H54 (cell line): ENCODE measurements at regions not wholly inside any gene's neighbourhood (a gene's known extent, or its start where the extent isn't known, plus 50 kb on each side); places are given as distances from the start of the nearest gene placed in this dataset.
"Not testable (repeated sequence)": the region's sequence is repeated elsewhere in the genome, so short reads cannot be mapped to it uniquely, and the experiment has no call there.

ENCODE experiments used
- DNase-seq: peaks from one replicate; pipeline ENCODE4 v3.0.0; 2011; ENCODE audit warnings: low spot score, mixed read lengths; ENCODE audit not compliant: insufficient read length
- FAIRE-seq: peaks from 3 replicates; lab custom pipeline; 2011; peaks lifted over from hg19 to GRCh38; lab: Jason Lieb, UNC
- POLR2A ChIP-seq: IDR thresholded peaks from 2 replicates; pipeline ENCODE4 v1.6.1; 2011; ENCODE audit warnings: low read depth, mild to moderate bottlenecking, low read length

DNA sequence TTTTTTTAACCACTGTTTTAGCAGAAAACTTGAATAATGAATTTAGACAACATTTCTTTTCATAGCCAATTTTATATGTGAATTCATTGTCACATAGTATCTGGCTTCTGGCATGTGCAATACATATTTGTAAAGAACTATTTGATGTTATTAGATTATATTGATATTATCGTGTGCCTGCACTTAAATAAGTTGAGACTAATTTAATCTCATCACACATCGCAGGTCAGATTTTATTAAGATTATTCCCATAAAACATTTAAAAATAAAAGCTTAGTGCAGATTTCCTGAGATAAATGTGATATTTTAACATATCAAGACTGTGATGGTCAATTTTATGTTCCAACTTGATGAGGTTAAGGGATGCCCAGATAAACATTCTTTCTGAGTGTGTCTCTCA is 1565.3 kb upstream of the LRRTM3 start:
- FAIRE-seq: no peak
- TF ChIP-seq POLR2A: no peak
- DNase-seq: no peak

DNA sequence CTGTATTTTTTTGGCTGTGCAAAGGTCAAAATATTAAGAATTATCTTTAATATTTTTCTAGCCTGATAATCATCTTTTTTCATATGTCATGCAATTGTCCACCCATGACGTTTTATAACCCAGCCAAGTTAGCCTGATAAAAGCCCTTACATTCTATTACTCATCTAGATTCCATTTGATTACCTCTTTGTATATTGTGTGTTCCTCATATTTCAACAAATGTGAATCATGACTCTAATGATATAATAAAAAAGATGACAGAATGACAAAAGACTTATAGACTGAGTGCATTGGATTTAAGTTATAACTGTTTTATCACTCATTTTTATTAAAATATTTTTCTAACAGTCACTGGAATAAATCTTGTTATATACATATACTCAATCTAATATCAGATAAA is 1560.0 kb upstream of the LRRTM3 start:
- no peak for TF ChIP-seq POLR2A
- DNase-seq (no peak), FAIRE-seq (no peak)

DNA sequence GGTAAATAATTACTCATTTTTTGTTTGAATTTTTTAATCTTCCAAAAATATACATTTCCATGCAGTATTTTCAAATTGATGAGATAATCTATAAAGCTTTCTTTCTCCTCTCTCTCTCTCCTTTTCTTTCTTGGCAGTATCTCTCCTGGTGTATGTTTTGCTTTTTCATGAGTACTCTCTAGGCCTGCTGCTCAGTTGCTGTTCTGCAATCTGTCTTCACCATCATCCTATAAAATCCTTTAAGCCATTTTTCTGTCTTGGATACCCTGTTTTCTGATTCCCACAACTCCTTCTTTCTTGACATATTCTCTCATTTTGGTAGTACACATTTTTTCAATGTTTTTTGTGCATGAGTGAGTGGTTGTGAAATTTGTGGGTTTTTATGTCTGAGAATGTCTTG is 1558.1 kb upstream of the LRRTM3 start:
- FAIRE-seq: peak; percentile 48
- TF ChIP-seq POLR2A: no peak

DNA sequence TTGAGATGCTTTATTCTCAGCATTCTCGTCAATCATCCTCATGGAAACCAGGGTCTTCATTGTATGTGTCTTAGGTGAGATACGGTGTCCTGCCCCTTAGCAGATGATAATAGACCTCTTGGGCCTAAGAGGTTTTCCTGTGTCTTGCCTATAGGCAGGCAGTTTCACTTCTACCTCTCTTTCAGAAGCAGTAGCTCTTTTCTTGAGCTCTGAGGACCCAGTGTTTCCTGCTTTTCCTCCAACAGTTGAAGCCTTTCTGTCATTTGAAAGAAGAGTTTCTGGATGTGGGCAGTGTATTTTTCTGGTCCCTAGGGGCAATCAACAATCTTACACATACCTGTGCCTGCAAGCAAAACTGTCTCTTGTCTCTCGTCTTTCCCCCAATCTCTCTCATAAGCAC is 1550.3 kb upstream of the LRRTM3 start:
- DNase-seq (no peak), FAIRE-seq (no peak)
- no peak for TF ChIP-seq POLR2A

More for the DNA sequence above, 1558.1 kb upstream of the LRRTM3 start:
- no peak for DNase-seq

DNA sequence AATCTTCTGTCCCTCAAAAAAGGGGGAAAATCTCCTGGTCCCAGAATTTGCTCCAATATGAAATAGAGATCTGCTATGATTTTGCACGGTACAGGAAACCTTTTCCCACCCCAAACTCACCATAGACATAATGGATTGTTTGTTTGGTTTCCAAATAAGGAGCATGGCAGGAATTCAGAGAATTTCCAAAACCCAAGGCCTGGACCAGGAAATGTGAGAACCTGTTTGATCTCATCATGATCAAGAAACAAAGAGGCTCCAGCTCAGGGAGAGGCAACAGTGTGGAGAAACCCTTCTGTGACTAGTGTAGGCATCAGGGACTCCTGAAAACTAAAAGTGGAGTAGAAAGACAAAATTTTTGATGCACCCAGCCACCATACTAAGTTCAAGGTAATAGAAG is 1548.1 kb upstream of the LRRTM3 start:
- TF ChIP-seq POLR2A: no peak
- FAIRE-seq (no peak), DNase-seq (no peak)

DNA sequence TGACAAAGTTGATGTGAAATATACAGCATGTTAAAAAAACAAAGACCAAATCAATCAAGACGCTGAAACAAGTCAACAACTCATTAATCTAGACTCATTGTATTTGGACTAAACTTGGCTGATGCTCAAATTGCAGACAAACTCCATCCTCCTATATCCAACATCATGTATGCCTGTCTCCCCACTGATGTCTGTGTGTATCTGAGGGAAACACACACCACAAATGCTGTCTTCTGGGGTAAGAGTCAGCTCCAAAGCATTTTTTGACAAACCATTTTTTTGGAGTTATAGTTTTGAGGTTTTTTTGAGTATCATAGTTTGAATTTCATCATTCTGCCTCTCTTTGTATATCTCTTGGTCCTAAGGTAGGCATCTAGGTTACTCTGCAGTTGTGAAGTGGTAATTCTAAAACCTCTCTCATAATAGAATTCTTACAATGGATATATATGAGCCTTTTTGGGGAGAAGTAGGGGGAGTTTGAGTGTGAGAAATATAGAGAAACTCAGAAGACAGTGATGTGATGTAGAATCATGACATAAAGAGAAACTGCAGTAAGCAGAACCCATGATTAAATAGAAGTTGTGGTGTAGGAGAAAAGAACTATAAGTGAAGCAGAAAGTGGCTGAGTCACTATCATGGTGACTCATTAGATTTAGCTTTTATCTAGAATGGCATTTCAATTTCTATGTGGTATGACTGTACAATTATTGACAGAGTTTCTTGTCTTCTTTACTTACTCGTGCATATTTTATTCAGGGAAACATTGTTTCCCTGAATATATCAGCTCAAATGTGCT is 1531.1 kb upstream of the LRRTM3 start:
- DNase-seq: peak; percentile 10
- TF ChIP-seq POLR2A: no peak
- FAIRE-seq: peak; percentile 98

DNA sequence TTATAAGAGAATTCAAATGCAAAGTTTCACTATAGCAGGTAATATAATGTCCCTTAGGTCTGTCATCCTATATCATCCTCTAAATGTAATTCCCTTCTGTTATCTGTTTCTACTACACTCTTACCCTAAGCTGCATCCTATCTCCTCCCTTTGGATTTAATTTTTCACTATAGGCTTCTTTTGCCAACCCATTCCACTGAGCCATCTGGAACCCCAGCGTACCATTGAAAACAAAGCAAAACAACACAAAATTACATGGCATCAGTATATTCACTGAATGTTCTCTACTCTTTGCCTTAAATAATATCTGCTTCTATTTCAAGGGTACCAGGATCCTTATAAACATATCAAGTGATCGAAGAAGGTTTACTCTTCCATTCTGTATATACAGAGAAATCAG is 1530.2 kb upstream of the LRRTM3 start:
- TF ChIP-seq POLR2A: no peak
- no peak for DNase-seq
- no peak for FAIRE-seq

DNA sequence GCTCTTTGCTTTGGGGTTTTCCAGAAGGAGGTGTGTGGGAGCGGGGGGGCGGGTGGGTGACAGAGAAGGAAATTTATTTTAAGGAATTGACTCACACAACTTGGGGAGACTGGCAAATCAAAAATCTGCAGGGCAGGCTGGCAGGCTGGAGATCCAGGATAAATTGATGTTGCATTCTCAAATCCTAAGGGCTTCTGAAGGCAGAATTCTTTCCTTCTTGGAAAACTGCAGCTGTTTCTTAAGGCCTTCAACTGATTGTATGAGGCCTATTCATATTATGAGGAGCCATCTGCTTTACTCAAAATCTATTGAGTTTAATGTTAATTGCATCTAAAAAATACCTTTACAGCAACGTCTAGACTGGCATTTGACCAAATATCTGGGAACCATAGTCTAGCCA is 1528.8 kb upstream of the LRRTM3 start:
- no peak for TF ChIP-seq POLR2A
- no peak for FAIRE-seq

DNA sequence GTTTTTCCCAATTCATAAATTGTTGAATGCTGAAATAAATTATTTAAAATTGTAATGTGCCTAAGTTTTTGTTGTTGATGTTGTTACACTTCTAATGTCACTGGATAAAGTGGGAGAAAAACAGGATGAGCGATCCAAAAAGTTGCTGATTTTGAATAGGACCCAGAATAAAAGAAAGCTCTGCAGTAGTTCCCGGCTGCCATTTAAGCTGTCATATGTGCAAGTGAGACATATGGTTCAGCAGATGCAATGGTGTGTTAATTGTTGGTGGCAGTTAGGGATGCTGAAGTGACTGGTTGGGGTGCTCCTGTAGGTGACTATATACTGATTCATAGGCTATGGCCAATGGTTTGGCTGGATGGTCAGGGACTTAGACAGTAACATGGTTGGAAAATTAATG is 1517.4 kb upstream of the LRRTM3 start:
- FAIRE-seq (no peak), DNase-seq (no peak)
- TF ChIP-seq POLR2A: no peak

More for the DNA sequence above, 1528.8 kb upstream of the LRRTM3 start:
- no peak for DNase-seq

DNA sequence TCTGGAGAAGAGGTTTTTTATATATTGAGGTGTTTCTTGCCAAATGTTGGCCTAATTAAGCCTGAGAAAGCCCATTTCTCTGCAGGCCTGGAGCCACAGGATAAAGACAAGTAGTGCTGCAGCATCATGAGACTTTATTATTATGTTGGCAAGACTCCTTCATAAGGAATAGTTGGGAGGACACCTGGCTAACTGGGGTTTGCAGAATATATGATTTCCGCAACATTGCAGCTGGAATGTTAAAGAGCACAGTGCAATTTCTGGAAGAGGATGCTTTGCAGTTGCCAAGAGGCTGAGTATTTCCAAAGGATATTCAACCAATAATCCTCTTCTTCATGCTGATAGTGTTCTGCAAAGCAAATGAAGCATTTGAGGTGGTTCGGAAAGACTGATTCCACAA is 1512.8 kb upstream of the LRRTM3 start:
- no peak for FAIRE-seq
- no peak for DNase-seq
- TF ChIP-seq POLR2A: no peak

DNA sequence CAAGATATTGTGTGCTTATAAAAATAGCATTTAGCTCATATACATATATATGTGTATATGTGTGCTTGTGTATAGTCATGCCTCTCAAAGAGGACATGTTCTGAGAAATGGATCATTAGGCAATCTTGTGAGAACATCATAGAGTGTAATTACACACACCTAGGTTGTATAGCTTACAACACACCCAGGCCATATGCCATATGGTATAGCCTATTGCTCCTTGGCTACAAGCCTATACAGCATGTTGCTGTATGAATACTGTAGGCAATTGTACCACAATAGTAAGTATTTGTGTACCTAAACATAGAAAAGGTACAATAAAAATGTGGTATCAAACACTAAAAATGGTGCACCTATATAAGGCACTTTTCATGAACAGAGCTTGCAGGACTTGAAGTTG is 1510.5 kb upstream of the LRRTM3 start:
- DNase-seq (no peak), FAIRE-seq (peak; percentile 20)
- TF ChIP-seq POLR2A: no peak

DNA sequence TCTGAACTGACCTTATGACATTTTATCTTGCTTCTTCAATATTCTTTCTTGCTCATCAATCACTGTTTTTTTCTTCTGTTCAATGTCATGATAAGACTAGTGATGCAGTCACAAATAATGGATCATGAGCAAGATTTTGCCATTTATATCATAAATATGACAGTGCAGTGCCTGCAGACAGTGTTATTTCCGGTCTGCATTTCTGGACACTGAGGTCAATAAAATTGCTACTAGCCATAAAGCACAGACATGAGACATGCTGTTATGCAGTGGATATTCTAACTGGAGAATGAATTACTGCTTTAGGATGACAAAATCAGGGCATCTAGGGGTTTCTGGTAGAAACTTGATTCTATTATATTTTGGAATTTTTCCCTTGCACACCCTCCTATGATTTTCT is 1509.7 kb upstream of the LRRTM3 start:
- DNase-seq (no peak), FAIRE-seq (peak; percentile 83)
- no peak for TF ChIP-seq POLR2A

DNA sequence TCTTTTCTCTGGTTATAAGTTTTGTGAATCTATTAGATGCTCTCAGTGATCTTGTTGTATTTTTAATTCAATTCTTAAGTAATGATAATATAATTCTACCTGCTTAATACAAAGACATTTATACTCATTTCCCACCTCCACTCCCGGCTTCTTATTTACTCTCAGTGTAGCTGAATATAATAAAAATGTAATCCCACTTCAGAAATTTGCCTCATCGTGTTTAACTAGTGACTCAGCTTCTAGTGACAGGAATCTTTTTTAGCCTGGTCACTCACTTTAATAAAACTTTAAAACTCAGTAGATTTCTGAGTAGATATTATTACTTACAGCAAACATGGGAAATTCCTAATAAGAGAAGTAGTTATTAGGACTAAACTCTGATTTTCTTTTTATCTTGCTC is 1506.2 kb upstream of the LRRTM3 start:
- no peak for FAIRE-seq
- no peak for TF ChIP-seq POLR2A
- DNase-seq: no peak

DNA sequence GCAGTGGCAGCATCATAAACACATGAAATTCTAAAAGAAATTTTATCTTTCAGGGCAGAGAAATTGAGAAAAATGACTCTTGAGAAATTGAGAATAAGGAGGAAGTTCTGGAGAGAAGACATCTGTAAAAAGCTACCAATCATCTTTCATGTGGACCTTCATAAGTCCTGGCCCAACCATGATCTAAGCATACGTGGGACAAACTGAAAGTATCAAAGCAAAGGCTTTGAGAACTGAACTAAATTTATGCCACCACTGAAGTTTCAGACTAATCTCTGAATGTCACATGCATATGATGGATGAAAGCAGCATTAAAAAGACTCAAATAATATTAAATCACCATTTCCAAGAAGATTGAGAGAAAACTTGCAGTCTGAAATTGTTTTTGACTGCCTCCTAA is 1502.8 kb upstream of the LRRTM3 start:
- DNase-seq (no peak), FAIRE-seq (no peak)
- TF ChIP-seq POLR2A: no peak

DNA sequence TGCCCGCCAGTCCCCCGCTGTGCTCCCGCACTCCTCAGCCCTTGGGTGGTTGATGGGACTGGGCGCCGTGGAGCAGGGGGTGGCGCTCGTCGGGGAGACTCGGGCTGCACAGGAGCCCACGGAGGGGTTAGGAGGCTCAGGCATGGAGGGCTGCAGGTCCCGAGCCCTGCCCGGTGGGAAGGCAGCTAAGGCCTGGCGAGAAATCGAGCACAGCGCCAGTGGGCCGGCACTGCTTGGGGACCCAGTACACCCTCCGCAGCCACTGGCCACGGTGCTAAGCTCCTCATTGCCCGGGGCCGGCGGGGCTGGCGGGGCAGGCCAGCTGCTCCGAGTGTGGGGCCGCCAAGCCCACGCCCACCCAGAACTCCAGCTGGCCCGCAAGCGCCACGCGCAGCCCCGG is 1496.5 kb upstream of the LRRTM3 start:
- FAIRE-seq, DNase-seq: not testable (repeated sequence)
